ENCODE measurements at regions not wholly inside any gene's neighbourhood (a gene's known extent, or its start where the extent isn't known, plus 50 kb on each side); places are given as distances from the start of the nearest gene placed in this dataset.

GRCh38 chr7:41003611-41003940 is 699.3 kb downstream of the INHBA start:
- in situ Hi-C loops (cut with MboI; ENCODE audit: low sequenced_read_pairs, unreplicated experiment): loop anchor here (25.0 kb wide), 2 partner anchors 459 to 709 kb away; partner anchors contain the start of gene INHBA
- no peak for DNase-seq (ENCODE audit: low spot score)
- no peak for TF ChIP-seq CTCF (IDR thresholded peaks at IDR 0.05; ENCODE audit: borderline replicate concordance, control extremely low read depth, extremely low read depth, insufficient read depth, missing control alignments)

- in situ Hi-C loops (cut with MboI; ENCODE audit: low sequenced_read_pairs, unreplicated experiment): loop anchor here (25.0 kb wide), 2 partner anchors 459 to 709 kb away; partner anchors contain the start of gene INHBA
- peak; percentile 67 for TF ChIP-seq CTCF (IDR thresholded peaks at IDR 0.05; ENCODE audit: borderline replicate concordance, control extremely low read depth, extremely low read depth, insufficient read depth, missing control alignments)
- peak; percentile 15 for DNase-seq (ENCODE audit: low spot score)
Measured at GRCh38 chr7:41002741-41003610, 699.9 kb downstream of the INHBA start.

- no peak for DNase-seq (ENCODE audit: low spot score)
- in situ Hi-C loops (cut with MboI; ENCODE audit: low sequenced_read_pairs, unreplicated experiment): loop anchor here (25.0 kb wide), 2 partner anchors 462 to 712 kb away; partner anchors contain the start of gene INHBA
- no peak for TF ChIP-seq CTCF (IDR thresholded peaks at IDR 0.05; ENCODE audit: borderline replicate concordance, control extremely low read depth, extremely low read depth, insufficient read depth, missing control alignments)
Measured at GRCh38 chr7:41000042-41000441, 702.8 kb downstream of the INHBA start.

GRCh38 chr7:40996233-40996677 is 706.6 kb downstream of the INHBA start:
- no peak for TF ChIP-seq CTCF (IDR thresholded peaks at IDR 0.05; ENCODE audit: borderline replicate concordance, control extremely low read depth, extremely low read depth, insufficient read depth, missing control alignments)
- in situ Hi-C loops (cut with MboI; ENCODE audit: low sequenced_read_pairs, unreplicated experiment): no loop called here
- no peak for DNase-seq (ENCODE audit: low spot score)

GRCh38 chr7:40990841-40991240 is 712.0 kb downstream of the INHBA start:
- no peak for DNase-seq (ENCODE audit: low spot score)
- in situ Hi-C loops (cut with MboI; ENCODE audit: low sequenced_read_pairs, unreplicated experiment): no loop called here
- TF ChIP-seq CTCF (IDR thresholded peaks at IDR 0.05; ENCODE audit: borderline replicate concordance, control extremely low read depth, extremely low read depth, insufficient read depth, missing control alignments): no peak

- in situ Hi-C loops (cut with MboI; ENCODE audit: low sequenced_read_pairs, unreplicated experiment): no loop called here
- no peak for TF ChIP-seq CTCF (IDR thresholded peaks at IDR 0.05; ENCODE audit: borderline replicate concordance, control extremely low read depth, extremely low read depth, insufficient read depth, missing control alignments)
Measured at GRCh38 chr7:40987571-40987970, 715.3 kb downstream of the INHBA start.

More at GRCh38 chr7:40987571-40987970, 715.3 kb downstream of the INHBA start:
- no peak for DNase-seq (ENCODE audit: low spot score)

Data from GM13976 (cell line).